Sigmoid colon (tissue), 6 donors: ENCODE measurements at regions not wholly inside any gene's neighbourhood (a gene's known extent, or its start where the extent isn't known, plus 50 kb on each side); places are given as distances from the start of the nearest gene placed in this dataset.

Source experiments
- DNase-seq: peaks from one replicate; pipeline ENCODE4 v3.0.0-alpha.2; 2019
- H3K27ac ChIP-seq, 4 donors: fragments of 200-600 bp; sonication (generic); one replicate each; pipeline ENCODE4 v1.5.1; 2016 to 2019; ENCODE audit warnings: mild to moderate bottlenecking in 1 of 4
- H3K27me3 ChIP-seq, 3 donors: fragments of 200-600 bp; sonication (generic); one replicate each; pipeline ENCODE4 v1.5.1; 2019; ENCODE audit warnings: mild to moderate bottlenecking in 1 of 3
- H3K36me3 ChIP-seq, 4 donors: fragments of 200-600 bp; sonication (generic); one replicate each; pipeline ENCODE4 v1.5.1; 2016 to 2019
- H3K4me1 ChIP-seq, 4 donors: fragments of 200-600 bp; sonication (generic); one replicate each; pipeline ENCODE4 v1.5.1; 2017 to 2019
- H3K4me3 ChIP-seq, 4 donors: fragments of 200-600 bp; sonication (generic); one replicate each; pipeline ENCODE4 v1.5.1; 2017 to 2019; ENCODE audit warnings: mild to moderate bottlenecking in 2 of 4, moderate library complexity in 1 of 4
- H3K9me3 ChIP-seq, 4 donors: fragments of 200-600 bp in 3 of 4; sonication (generic) in 3 of 4; one replicate each; pipeline versions ENCODE4 v1.5.1 to v1.6.1; 2013 to 2019
- CTCF ChIP-seq, 4 experiments: fragments of 450-650 bp in 3 of 4; fragments of 200-600 bp in 1 of 4; IDR thresholded peaks; one replicate each; pipeline ENCODE4 v1.5.1; 2016 to 2019; ENCODE audit warnings: antibody characterized with exemption in 4 of 4, mild to moderate bottlenecking in 3 of 4, moderate library complexity in 2 of 4
- EP300 ChIP-seq, 4 donors: sonication (generic); formaldehyde crosslinking; IDR thresholded peaks; one replicate each; pipeline ENCODE4 v1.6.1; 2017; ENCODE audit warnings: antibody characterized with exemption in 4 of 4
- POLR2A ChIP-seq, 2 donors: fragments of 450-650 bp; IDR thresholded peaks; one replicate each; pipeline ENCODE4 v1.6.1; 2016; ENCODE audit warnings: antibody characterized with exemption in 2 of 2, mild to moderate bottlenecking in 2 of 2, moderate library complexity in 2 of 2
- POLR2AphosphoS5 ChIP-seq, 4 donors: sonication (generic); formaldehyde crosslinking; IDR thresholded peaks; one replicate each; pipeline ENCODE4 v1.6.1; 2017; ENCODE audit warnings: antibody characterized with exemption in 4 of 4
- WGBS, 2 donors: extraction: QIAGEN DNeasy Blood & Tissue Kit; methylation state at CpG; one replicate each; pipeline ENCODE4 v1.1.7; 2013; 5-methylcytosine and 5-hydroxymethylcytosine counted together
- intact Hi-C: fragments of 100-400 bp; cut with DNase I; formaldehyde crosslinking; loops from one replicate; pipeline ENCODE4 v1.15.1; 2023
- donor health status: healthy with polysubstance abuse.
- donor health status: healthy.

DNA sequence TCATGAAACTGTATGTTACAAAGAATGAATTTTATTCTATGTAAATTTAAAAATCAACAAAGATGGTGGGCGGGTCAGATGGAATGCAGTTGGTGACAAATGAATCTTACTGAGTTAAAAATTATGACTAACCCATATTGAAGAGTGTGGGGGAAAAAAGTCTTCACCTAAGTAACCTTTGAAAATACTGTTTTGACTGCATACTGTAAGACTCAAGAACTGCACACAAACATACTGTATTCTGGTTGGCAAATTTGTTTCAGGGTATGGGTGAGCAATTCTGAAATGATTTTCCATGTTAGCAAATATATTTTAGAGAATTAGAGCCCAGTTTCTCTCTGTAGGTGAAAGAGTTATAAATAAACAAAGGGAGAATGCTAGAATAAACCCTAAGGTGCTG is 153.7 kb upstream of the KCNJ18 start:
- Histone ChIP-seq H3K27me3 (no peaks in the 10 kb centered on the region), H3K4me3 (no peak overlapping the region), H3K27ac (no peak overlapping the region), H3K4me1 (peaks cover 0 to 12% (median 0%) of the 10 kb centered on the region in 4 donors), H3K36me3 (peaks cover 10 to 18% (median 14%) of the 10 kb centered on the region in 4 donors), H3K9me3 (peaks cover 0 to 3% (median 1%) of the 10 kb centered on the region in 4 donors)
- WGBS, 2 donors = 90 to 95% methylated on average over 1 of the region's 1 CpG
- TF ChIP-seq EP300 (IDR thresholded peaks at IDR 0.05) (no peak), POLR2A (IDR thresholded peaks at IDR 0.05) (no peak), POLR2AphosphoS5 (IDR thresholded peaks at IDR 0.05) (no peak), CTCF (IDR thresholded peaks at IDR 0.05) (no peak)
- intact Hi-C loops = no loop called here
- no peak for DNase-seq

- intact Hi-C loops = no loop called here
- DNase-seq = no peak
- Histone ChIP-seq H3K4me1 (peaks cover 0 to 12% (median 0%) of the 10 kb centered on the region in 4 donors), H3K27me3 (no peaks in the 10 kb centered on the region), H3K9me3 (peaks cover 0 to 3% (median 1%) of the 10 kb centered on the region in 4 donors), H3K4me3 (no peak overlapping the region), H3K27ac (no peak overlapping the region), H3K36me3 (peaks cover 10 to 12% (median 11%) of the 10 kb centered on the region in 4 donors)
- 37 to 58% methylated on average over 2 of the region's 2 CpGs for WGBS, 2 donors
- TF ChIP-seq CTCF (IDR thresholded peaks at IDR 0.05) = no peak
- no peak for TF ChIP-seq POLR2A (IDR thresholded peaks at IDR 0.05)
- TF ChIP-seq POLR2AphosphoS5 (IDR thresholded peaks at IDR 0.05) = no peak
- no peak for TF ChIP-seq EP300 (IDR thresholded peaks at IDR 0.05)
These were observed 153.2 kb upstream of the KCNJ18 start for GRCh38 chr17:21539146-21539545.

DNA sequence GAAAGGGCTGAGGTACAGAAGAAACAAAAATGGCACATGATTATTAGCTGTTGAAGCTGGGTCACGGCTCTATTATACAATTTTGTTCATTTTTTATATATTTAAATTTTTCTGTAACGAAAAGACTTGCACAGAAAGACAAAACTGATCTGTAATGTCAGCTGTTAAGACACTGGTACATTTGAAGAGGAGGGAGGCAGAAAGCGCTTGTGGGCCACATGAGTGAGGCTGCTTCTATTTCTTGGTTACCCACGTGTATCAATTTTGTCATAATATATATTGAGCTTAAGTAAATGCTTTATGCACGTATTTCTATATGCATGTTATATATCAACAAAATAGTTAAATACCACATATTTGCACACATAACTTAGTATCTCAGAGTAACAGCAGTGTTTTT is 151.8 kb upstream of the KCNJ18 start:
- Histone ChIP-seq H3K36me3 (peaks cover 0 to 6% (median 0%) of the 10 kb centered on the region in 4 donors), H3K4me1 (peaks cover 0 to 12% (median 0%) of the 10 kb centered on the region in 4 donors), H3K4me3 (no peak overlapping the region), H3K27ac (no peak overlapping the region), H3K9me3 (peaks cover 0 to 3% (median 1%) of the 10 kb centered on the region in 4 donors), H3K27me3 (no peaks in the 10 kb centered on the region)
- WGBS, 2 donors = 93 to 96% methylated on average over 5 of the region's 5 CpGs
- intact Hi-C loops = no loop called here
- TF ChIP-seq POLR2AphosphoS5 (IDR thresholded peaks at IDR 0.05) = no peak
- TF ChIP-seq CTCF (IDR thresholded peaks at IDR 0.05) = no peak
- no peak for TF ChIP-seq POLR2A (IDR thresholded peaks at IDR 0.05)
- TF ChIP-seq EP300 (IDR thresholded peaks at IDR 0.05) = no peak
- DNase-seq = no peak

DNA sequence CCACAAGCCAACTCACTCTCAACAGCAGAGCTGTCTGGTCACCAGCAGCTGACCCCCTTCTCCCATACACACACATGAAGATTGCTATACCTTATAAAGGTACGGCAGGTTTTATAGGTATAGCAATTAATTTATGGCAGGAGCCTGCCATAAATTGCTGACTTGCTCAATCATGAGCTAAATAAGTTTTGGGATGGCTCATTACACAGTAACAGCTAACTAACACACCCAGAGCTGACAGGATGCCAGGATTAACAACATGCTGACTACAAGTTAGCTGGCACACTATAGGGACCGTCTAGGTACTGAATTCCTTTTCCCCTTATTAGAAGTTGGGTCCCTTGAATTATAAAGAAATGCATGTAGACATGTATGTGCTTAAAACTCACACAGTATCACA is 150.3 kb upstream of the KCNJ18 start:
- Histone ChIP-seq H3K27me3 (no peaks in the 10 kb centered on the region), H3K9me3 (peaks cover 0 to 3% (median 1%) of the 10 kb centered on the region in 4 donors), H3K36me3 (peaks cover 0 to 18% (median 0%) of the 10 kb centered on the region in 4 donors), H3K27ac (no peak overlapping the region), H3K4me3 (no peak overlapping the region), H3K4me1 (peaks cover 0 to 12% (median 0%) of the 10 kb centered on the region in 4 donors)
- intact Hi-C loops = no loop called here
- no peak for DNase-seq
- 18 to 60% methylated on average over 2 of the region's 2 CpGs for WGBS, 2 donors
- TF ChIP-seq CTCF (IDR thresholded peaks at IDR 0.05) = no peak
- no peak for TF ChIP-seq EP300 (IDR thresholded peaks at IDR 0.05)
- no peak for TF ChIP-seq POLR2AphosphoS5 (IDR thresholded peaks at IDR 0.05)
- no peak for TF ChIP-seq POLR2A (IDR thresholded peaks at IDR 0.05)

- WGBS, 2 donors = 86 to 88% methylated on average over 4 of the region's 4 CpGs
- no peak for DNase-seq
- TF ChIP-seq EP300 (IDR thresholded peaks at IDR 0.05) (no peak), POLR2A (IDR thresholded peaks at IDR 0.05) (no peak), CTCF (IDR thresholded peaks at IDR 0.05) (no peak), POLR2AphosphoS5 (IDR thresholded peaks at IDR 0.05) (no peak)
- intact Hi-C loops = no loop called here
- peaks cover 0 to 18% (median under 1%) of the 10 kb centered on the region in 4 donors for H3K4me1 ChIP-seq
- H3K27ac ChIP-seq = no peak overlapping the region
- H3K36me3 ChIP-seq = peaks cover 0 to 18% (median 0%) of the 10 kb centered on the region in 4 donors
- no peaks in the 10 kb centered on the region for H3K9me3 ChIP-seq
- H3K27me3 ChIP-seq = no peaks in the 10 kb centered on the region
- no peak overlapping the region for H3K4me3 ChIP-seq
These were observed 149.3 kb upstream of the KCNJ18 start for GRCh38 chr17:21542991-21543390.
